GM12878 (cell line): ENCODE measurements at regions not wholly inside any gene's neighbourhood (a gene's known extent, or its start where the extent isn't known, plus 50 kb on each side); places are given as distances from the start of the nearest gene placed in this dataset.

Experiments
- ATAC-seq: fragments of 200-7000 bp; cut with Tn5 transposase; 3 replicates; pipeline ENCODE4 v1.9.1; 2020; ENCODE audit warnings: mild to moderate bottlenecking, moderate library complexity
- BruUV-seq: library from RNA; stranded (reverse); fragments of 400-500 nt; replicated peaks from 2 replicates; lab custom pipeline; 2021; lab: Mats Ljungman, UMichigan
- CTCF ChIA-PET: fragments of 300-600 bp; sonication (Branson Sonifier 250); formaldehyde crosslinking; extraction: SDS; loops from one replicate; lab custom pipeline; 2021; ENCODE audit warnings: inconsistent platforms; lab: Yijun Ruan, JAX
- POLR2A ChIA-PET: fragments of 350-600 bp; formaldehyde crosslinking; extraction: SDS; loops from one replicate; lab custom pipeline; 2021; ENCODE audit warnings: inconsistent platforms; lab: Charles Lee
- RAD21 ChIA-PET: fragments of 300-600 bp; sonication (Branson Sonifier 250); formaldehyde crosslinking; loops from one replicate; lab custom pipeline; 2023; ENCODE audit warnings: antibody characterized with exemption; ENCODE audit not compliant: unreplicated experiment; lab: Charles Lee
- SMC1A ChIA-PET: fragments of 300-600 bp; sonication (Branson Sonifier 250); formaldehyde crosslinking; loops from one replicate; lab custom pipeline; 2023; ENCODE audit not compliant: unreplicated experiment, uncharacterized antibody; lab: Charles Lee
- DNase-seq: peaks from one replicate; pipeline ENCODE4 v3.0.0-alpha.2; 2011; ENCODE audit warnings: low read depth, low spot score
- FAIRE-seq: peaks from 3 replicates; lab custom pipeline; 2011; peaks lifted over from hg19 to GRCh38; lab: Jason Lieb, UNC
- H2AFZ ChIP-seq: 2 replicates; pipeline ENCODE4 v1.6.0; 2011; ENCODE audit warnings: low read depth, low read length, control low read depth; ENCODE audit not compliant: control insufficient read depth
- H3K27ac ChIP-seq: 2 replicates; pipeline ENCODE4 v1.5.1; 2011; ENCODE audit warnings: control low read depth; ENCODE audit not compliant: control insufficient read depth, insufficient read depth
- H3K27me3 ChIP-seq, 2 experiments: replicated peaks in 1 of 2; 2 replicates each; pipeline versions ENCODE4 v1.6.0 to v1.6.1; 2011; ENCODE audit warnings: low read length in 1 of 2; ENCODE audit not compliant: control insufficient read depth in 2 of 2, insufficient read depth in 2 of 2
- H3K36me3 ChIP-seq, 2 experiments: 2 replicates each; pipeline ENCODE4 v1.5.1; 2011; ENCODE audit warnings: low read length in 1 of 2; ENCODE audit not compliant: control insufficient read depth in 2 of 2, insufficient read depth in 2 of 2
- H3K4me1 ChIP-seq: 2 replicates; pipeline ENCODE4 v1.6.1; 2011; ENCODE audit warnings: mild to moderate bottlenecking, low read length, moderate library complexity, mixed read lengths; ENCODE audit not compliant: control insufficient read depth, insufficient read depth
- H3K4me2 ChIP-seq: 2 replicates; pipeline ENCODE4 v1.6.0; 2011; ENCODE audit warnings: control low read depth; ENCODE audit not compliant: control insufficient read depth, insufficient read depth
- H3K4me3 ChIP-seq: fragments of 200-600 bp; sonication (generic); 2 replicates; pipeline ENCODE4 v1.5.1; 2016
- H3K79me2 ChIP-seq: 2 replicates; pipeline ENCODE4 v1.6.0; 2011; ENCODE audit warnings: low read length; ENCODE audit not compliant: control insufficient read depth, insufficient read depth
- H3K9ac ChIP-seq: 2 replicates; pipeline ENCODE4 v1.8.0; 2011; ENCODE audit warnings: low read length, control low read depth, mixed read lengths; ENCODE audit not compliant: control insufficient read depth, insufficient read depth
- H3K9me3 ChIP-seq: replicated peaks from 3 replicates; pipeline ENCODE4 v1.5.1; 2011; ENCODE audit warnings: mild to moderate bottlenecking, low read length; ENCODE audit not compliant: control insufficient read depth, insufficient read depth
- H4K20me1 ChIP-seq: 2 replicates; pipeline ENCODE4 v1.6.0; 2011; ENCODE audit not compliant: control insufficient read depth, insufficient read depth
- CUX1 ChIP-seq: IDR thresholded peaks from 2 replicates; pipeline ENCODE4 v1.6.1; 2012; ENCODE audit warnings: improper control_type of control experiment, low read depth, low read length; ENCODE audit not compliant: insufficient replicate concordance
- FOS ChIP-seq: IDR thresholded peaks from 3 replicates; pipeline ENCODE4 v1.6.1; 2011; ENCODE audit warnings: borderline replicate concordance; ENCODE audit not compliant: insufficient read length; ENCODE audit errors: extremely low read depth
- KDM1A ChIP-seq: fragments of 200-600 bp; sonication (generic); IDR thresholded peaks from 2 replicates; pipeline ENCODE4 v1.6.1; 2016; ENCODE audit warnings: borderline replicate concordance
- MEF2A ChIP-seq: IDR thresholded peaks from 2 replicates; pipeline ENCODE4 v1.6.1; 2011; ENCODE audit warnings: low read depth, mild to moderate bottlenecking, low read length, moderate library complexity; ENCODE audit not compliant: insufficient read depth
- MLLT1 ChIP-seq: fragments of 450-650 bp; IDR thresholded peaks from 2 replicates; pipeline ENCODE4 v1.6.1; 2016; ENCODE audit warnings: mild to moderate bottlenecking
- PKNOX1 ChIP-seq: fragments of 450-650 bp; IDR thresholded peaks from 2 replicates; pipeline ENCODE4 v1.6.1; 2016; ENCODE audit warnings: mild to moderate bottlenecking
- RAD21 ChIP-seq: IDR thresholded peaks from 2 replicates; pipeline ENCODE4 v1.6.1; 2011; ENCODE audit warnings: mild to moderate bottlenecking, low read depth, low read length, moderate library complexity; ENCODE audit not compliant: insufficient read depth
- in situ Hi-C: fragments of 300-500 bp; cut with MboI; formaldehyde crosslinking; loops from 9 replicates; pipeline ENCODE4 v1.14.3; 2018; ENCODE audit warnings: mixed read lengths
- intact Hi-C: fragments of 100-400 bp; cut with micrococcal nuclease; formaldehyde crosslinking; loops from one replicate; pipeline ENCODE4 v1.14.2; 2022; ENCODE audit not compliant: unreplicated experiment

GRCh38 chr7:15947754-15948153, 261.3 kb upstream of the MEOX2 start (continued):
- TF ChIP-seq CUX1 (no peak), KDM1A (no peak), MLLT1 (no peak), RAD21 (no peak), MEF2A (no peak), FOS (no peak)
- TF ChIP-seq, all 136 proteins: peak for 0

- Histone ChIP-seq H3K9ac (no peak overlapping the region), H3K27ac (no peak overlapping the region), H3K9me3 (no peaks in the 10 kb centered on the region), H3K27me3 (no peaks in the 10 kb centered on the region), H3K4me3 (no peak overlapping the region), H4K20me1 (no peaks in the 10 kb centered on the region), H3K36me3 (no peaks in the 10 kb centered on the region), H2AFZ (no peak overlapping the region), H3K4me2 (no peak overlapping the region), H3K79me2 (no peaks in the 10 kb centered on the region), H3K4me1 (no peaks in the 10 kb centered on the region)
- in situ Hi-C loops (no loop called here), intact Hi-C loops (no loop called here)
- no TSS peak for BruUV-seq
- no peak for ATAC-seq
- ChIA-PET CTCF (interaction anchor here (0.5 kb wide), 1 partner anchor 1019 kb away, joined by 3 read pairs; no protein-coding TSS in a partner anchor), POLR2A (no interaction called here), SMC1A (no interaction called here), RAD21 (no interaction called here)
- no peak for FAIRE-seq
- no peak for DNase-seq
- TF ChIP-seq CUX1: no peak
- TF ChIP-seq PKNOX1: no peak
Observed at GRCh38 chr7:15938115-15938514, 251.6 kb upstream of the MEOX2 start.
